ENCODE measurements at regions not wholly inside any gene's neighbourhood (a gene's known extent, or its start where the extent isn't known, plus 50 kb on each side); places are given as distances from the start of the nearest gene placed in this dataset.
A peak's percentile ranks its signal among the peaks of the same experiment; 100 is the strongest.
"Not testable (repeated sequence)": the region's sequence is repeated elsewhere in the genome, so short reads cannot be mapped to it uniquely, and the experiment has no call there.

DNA sequence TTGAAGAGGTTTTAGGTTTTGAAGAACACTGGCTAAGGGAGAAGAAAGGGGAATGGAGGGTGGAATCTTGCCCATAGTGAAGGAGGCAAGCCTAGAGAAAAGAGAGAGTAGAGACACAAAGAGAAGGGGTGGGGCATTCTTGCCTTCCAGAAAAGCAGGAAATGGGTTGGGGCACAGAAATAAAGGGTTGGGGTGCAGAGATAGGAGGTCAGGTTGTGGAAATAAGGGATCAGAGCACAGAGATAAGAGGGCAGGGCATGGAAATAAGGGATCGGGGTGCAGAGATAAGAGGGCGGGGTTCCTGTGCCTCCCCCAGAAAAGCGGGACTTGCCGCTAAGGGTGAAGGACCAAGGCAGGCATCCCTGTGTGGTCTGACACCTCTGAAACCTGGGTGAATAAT lies 69.9 kb downstream of the ALG1L2 start:
- DNase-seq (ENCODE audit: low read depth): not testable (repeated sequence)

GRCh38 chr3:130153247-130153646 lies 71.6 kb downstream of the ALG1L2 start:
- not testable (repeated sequence) for DNase-seq (ENCODE audit: low read depth)

DNA sequence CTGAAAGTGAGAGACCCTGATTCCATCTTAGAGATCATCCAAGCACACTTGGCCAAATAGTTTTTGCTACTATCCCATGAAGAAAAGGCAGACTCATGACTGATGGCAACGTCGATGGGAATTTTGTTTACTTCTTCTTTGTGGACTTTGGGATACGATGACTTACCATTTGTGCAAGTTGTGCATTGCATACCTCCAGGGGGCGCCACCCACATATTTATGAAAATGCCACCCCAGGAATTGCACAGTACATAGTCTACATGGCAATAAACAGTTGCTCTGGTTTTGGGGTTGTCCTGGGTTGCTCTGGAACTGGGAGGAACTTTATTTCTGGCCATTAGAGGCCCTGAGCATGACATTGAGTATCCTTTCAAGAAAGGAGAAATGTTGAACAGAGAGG lies 73.8 kb downstream of the ALG1L2 start:
- DNase-seq (ENCODE audit: low read depth): not testable (repeated sequence)

DNA sequence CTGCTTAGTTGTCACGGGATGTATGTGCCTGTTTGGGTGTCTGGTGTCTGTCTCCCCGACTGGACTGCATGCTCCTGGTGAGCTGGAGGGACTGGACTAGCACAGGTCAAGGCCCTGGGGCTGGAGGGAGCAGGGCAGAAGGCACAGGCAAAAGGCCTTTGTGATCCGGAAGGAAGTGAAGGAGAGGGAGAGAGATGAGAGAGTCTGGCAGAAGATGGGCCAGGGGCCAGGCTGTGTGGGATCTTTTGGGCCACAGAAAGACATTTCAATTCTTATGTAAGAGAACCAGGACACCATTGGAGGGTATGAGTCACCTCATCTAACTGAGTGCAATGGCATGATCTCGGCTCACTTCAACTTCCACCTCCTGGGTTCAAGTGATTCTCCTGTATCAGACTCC lies 85.2 kb downstream of the ALG1L2 start:
- not testable (repeated sequence) for DNase-seq (ENCODE audit: low read depth)

DNA sequence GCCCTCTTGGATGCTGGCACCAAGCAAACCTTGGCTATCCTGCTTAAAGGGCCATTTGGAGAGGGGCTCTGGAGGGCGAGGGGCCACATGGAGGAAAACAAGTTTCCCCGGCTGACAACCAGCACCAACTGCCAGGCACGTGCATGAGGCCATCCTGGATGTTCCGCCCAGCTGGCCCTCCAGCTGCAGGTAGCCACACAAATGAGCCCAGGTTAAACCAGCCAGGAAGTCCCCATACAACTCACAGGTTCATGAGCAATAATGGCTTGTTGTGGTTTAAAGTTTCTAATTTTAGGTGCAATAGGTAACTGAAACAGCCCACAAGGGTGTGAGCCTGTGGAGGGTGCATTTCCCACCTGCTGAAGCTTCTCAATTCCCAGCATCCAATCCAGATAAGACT lies 93.6 kb downstream of the ALG1L2 start:
- not testable (repeated sequence) for DNase-seq (ENCODE audit: low read depth)

GRCh38 chr3:130176476-130177256 lies 95.0 kb downstream of the ALG1L2 start:
- DNase-seq (ENCODE audit: low read depth): not testable (repeated sequence)

GRCh38 chr3:130178835-130179234 lies 97.2 kb downstream of the ALG1L2 start:
- not testable (repeated sequence) for DNase-seq (ENCODE audit: low read depth)

DNA sequence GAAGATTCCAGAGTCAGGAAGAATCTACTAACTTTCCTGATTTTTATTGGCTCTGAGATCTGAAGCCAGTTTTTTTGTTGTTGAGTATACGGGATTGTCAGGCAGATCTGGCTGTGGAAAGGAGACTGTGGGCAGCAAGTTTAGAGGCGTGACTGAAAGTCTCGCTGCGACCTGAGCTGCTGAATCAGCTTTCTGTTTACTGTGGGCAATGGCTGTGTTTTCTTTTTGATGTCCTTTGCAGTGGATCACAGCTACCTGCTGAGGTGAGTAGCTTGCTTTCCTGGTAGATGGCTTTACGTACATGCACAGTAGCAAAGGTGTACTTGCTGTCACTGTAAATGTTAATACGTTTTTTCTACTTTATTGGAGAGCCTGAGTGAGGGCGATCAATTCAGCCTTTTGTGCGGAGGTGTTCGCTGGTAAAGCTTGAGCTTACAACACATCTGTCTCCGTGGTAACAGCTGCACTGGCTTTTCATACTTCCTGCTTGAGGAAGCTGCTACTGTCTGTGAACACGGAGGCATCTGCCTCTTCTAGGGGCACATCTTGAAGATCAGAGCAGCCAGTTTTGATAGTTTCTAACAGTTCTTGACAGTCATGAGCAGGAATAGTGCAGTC lies 97.8 kb downstream of the ALG1L2 start:
- not testable (repeated sequence) for DNase-seq (ENCODE audit: low read depth)

DNA sequence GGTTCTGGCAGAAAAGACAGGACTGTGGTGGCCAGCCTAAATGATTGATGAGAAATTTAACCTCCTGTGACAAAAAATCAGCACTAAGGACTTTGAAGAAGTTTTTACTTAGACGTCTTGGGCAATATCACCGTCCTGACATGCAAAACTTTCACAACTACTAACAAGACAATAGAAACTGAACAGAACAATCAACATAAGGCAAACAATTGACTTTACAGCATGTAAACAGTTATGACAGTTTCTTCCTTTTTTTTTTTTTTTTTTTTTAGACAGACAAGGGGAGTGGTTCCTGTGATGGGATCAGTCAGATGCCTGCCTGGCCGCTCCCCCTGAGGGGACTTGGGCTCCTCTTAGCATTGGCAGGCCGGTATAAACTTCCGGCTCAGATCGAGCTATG lies 100.8 kb downstream of the ALG1L2 start:
- DNase-seq (ENCODE audit: low read depth): not testable (repeated sequence)

GRCh38 chr3:130183689-130184088 lies 102.1 kb downstream of the ALG1L2 start:
- DNase-seq (ENCODE audit: low read depth): not testable (repeated sequence)

DNA sequence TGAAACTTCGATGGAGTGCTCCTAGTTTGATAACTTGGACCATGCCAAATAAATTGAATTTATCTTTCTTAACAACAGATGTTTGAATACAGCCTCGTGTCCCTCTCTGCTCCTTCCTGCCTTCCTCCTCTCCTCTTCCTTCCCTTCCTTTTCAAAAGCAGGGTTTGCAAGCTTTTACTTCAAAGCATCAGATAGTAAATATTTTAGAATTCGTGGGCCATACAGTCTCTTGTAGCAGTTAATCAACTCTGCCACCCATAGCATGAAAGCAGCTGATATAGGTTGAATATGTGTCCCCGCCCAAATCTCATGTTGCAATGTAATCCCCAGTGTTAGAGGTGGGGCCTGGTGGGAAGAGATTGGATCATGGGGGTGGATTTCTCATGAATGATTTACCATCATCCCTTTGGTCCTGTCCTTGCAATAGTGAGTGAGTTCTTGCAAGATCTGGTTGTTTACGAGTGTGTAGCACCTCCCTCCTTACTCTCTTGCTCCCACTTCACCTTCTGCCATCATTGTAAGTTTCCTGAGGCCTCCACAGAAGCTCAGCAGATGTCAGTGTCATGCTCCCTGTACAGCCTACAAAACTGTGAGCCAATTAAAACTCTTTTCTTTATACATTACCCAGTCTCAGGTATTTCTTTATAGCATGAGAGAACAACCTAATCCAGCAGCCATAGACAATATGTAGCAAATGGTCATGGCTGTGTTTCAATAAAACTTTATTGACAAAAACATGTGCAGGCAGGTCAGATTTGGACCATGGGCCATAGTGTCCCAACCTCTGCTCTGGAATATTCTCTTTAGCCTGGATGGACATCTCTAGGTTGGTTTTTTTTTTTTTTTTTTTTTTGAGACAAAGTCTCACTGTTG lies 102.8 kb downstream of the ALG1L2 start:
- DNase-seq (ENCODE audit: low read depth): not testable (repeated sequence)

DNA sequence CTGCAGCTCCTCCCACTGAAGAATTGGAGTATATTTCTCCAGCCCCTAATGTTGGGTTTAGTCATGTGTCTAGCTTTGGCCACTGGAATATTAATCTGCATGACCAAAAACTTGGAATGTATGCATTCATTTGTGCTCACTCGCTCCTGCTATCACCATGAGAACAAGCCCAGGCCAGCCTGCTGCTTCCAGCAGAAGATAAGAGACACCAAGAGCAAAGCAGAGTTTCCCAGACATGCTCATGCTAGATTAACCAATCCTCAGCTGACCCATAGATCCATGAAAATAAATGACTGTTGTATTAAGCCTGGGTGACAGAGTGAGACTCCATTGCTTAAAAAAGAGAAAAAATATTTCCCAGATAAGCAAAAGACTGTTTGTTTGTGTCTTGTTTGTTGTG lies 119.6 kb downstream of the ALG1L2 start:
- not testable (repeated sequence) for DNase-seq (ENCODE audit: low read depth)

GRCh38 chr3:130203633-130204032 lies 122.0 kb downstream of the ALG1L2 start:
- not testable (repeated sequence) for DNase-seq (ENCODE audit: low read depth)

GRCh38 chr3:130227540-130227939 lies 117.9 kb upstream of the COL6A5 start:
- no peak for DNase-seq (ENCODE audit: low read depth)

DNA sequence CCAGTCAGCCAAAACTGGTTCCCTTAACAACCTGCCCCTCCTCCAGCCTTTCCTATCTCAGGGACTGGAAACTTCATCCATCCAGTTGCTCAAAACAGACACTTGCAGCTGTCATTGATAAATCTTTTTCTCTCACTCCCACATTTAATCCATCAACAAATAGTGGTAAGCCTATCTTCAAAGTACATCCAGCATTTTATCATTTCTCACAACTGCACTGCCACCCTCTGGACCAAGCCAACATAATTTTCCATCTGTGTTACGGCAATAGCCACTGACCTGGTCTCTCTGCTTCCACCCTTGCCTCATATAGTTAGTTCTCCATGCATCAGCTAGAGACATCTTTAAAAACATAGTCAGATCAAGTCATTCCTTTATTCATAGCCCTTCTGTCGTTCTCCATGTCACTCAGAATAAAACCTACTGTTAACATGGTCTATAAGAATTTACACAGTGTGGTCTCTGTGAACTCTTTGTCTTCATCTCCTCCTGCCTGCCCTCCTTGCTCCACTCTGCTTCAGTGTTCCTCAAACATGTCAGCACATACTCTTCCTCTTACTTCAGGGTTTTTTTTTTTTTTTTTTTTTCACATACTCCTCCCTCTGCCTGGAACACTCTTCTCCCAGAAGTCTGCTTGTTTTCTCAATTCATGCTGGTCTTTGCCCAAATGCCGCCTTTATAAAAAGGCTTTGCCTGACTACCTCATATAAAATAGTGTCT lies 102.5 kb upstream of the COL6A5 start:
- no peak for DNase-seq (ENCODE audit: low read depth)

- DNase-seq (ENCODE audit: low read depth): no peak
Observed at GRCh38 chr3:130243808-130244207, 101.7 kb upstream of the COL6A5 start.

DNA sequence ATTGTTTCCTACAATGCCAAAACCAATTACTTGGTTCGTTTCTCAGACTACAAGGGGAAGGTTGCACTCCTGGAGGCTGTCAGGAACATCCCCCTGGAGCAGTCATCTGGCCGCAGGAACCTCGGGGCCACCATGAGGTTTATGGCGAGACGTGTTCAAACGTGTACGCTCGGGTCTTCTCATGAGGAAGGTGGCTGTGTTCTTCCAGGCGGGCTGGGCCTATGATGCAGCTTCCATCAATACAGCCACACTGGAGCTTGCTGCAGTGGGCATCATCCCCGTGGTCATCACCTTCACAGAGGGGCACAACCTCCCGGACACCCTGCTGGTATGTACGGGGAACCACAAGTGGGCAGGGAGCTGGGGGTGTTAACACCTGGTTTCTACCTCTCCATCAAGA lies 94.5 kb upstream of the COL6A5 start:
- DNase-seq (ENCODE audit: low read depth): no peak

DNA sequence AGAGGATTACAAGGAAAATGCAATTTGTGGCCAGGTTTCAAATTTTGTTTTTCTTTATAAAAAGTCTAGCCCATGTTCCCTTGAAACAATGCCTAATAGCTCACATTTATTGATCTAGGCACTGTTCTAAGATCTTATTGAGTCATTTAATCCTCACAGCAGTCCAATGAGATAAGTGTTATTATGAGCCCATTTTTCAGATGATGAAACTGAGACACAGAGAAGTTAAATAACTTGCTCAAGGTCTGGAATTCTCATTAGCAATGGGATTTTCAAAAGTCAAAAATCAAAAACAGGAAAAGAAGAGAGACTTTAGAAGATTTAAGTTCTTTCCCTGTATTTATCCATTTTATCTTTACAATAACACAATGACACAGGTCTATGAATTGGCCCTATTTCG lies 90.0 kb upstream of the COL6A5 start:
- DNase-seq (ENCODE audit: low read depth): no peak

DNA sequence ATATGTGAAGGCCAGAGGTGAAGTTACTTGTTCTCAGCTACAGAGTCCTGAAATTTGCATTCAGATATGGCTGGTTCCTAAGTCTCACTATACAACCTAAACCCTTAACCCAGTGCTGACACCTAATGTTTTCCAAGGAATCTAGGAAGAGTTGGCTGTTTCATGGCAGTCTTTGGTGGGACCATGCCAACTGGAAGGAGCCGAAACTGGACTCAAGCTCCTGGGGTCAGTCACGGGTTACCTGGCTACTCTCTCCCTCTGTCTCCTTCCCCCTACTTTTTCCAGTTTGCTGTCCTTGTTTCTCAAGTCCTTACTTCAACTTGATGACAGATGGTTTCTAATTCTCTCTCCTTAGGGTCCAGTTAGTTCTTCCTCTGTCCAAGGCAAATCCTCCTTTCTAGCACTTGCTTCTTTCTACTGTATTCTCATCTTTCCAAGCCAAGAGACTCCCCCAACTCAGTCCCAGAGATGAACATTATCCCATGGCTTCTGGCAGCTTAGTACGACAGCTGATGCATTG lies 88.6 kb upstream of the COL6A5 start:
- DNase-seq (ENCODE audit: low read depth): no peak

DNA sequence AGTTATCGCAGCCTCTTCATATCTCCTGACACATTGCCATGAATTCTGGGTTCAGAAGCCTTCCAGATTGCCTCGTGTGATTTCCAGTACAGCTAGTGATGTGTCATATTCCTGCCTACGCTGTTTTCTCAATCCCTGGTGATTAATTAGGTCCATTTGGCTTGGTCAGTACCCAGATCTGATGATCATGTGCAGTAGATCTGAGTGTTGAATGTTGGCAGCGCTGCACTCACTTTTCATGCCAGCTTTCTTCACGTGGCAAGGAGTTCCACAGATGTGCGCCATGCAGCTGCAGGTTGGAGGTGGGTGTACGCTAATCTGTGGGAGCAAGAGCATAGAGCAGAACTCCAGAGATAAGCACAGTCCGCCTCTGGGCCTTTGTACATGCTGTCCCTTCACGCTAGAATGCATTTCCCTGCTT lies 86.9 kb upstream of the COL6A5 start:
- peak; percentile 11 for DNase-seq (ENCODE audit: low read depth)

DNA sequence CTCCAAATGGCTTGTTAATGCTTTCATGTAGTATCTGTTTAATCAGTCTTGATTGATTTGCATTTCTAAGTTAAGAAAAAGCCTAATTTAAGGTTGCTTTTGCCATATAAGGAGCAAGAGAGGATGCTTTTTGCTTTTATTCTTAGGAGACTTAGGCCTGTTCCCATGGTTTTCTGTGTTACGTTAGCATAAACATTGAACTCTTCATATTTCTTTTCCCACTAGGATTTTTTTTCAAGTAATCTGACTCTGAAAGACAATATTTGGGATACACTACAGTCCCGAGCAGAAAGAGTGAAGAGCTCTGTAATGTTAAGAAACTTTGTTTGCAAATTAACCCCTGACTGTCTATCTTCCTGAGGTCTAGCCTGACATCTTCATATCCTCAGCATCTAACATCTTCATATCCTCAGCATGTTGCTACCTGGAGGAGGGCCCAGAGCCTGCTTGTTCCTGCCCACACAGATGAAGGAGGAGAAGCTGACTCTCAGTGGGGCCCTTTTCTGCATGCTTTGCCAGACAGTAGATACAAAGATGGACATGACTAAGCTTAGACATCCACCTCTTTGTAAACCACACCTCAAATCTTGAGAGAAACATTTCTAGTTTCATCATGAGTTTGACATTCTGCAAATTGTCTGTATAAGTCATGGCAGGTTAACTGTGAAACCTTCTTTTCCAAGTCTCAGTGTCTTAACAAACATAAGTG lies 86.2 kb upstream of the COL6A5 start:
- no peak for DNase-seq (ENCODE audit: low read depth)

Data from GM04504 (cell line).